OCI-LY1 (cell line): ENCODE measurements at regions not wholly inside any gene's neighbourhood (a gene's known extent, or its start where the extent isn't known, plus 50 kb on each side); places are given as distances from the start of the nearest gene placed in this dataset.

ENCODE experiments used
- CTCF ChIP-seq: fragments of 200-600 bp; sonication (generic), shearing (Covaris generic); IDR thresholded peaks from 2 replicates; pipeline ENCODE4 v1.5.1; 2017; ENCODE audit warnings: mild to moderate bottlenecking, antibody characterized with exemption, low read length, moderate library complexity, mixed read lengths
- EZH2 ChIP-seq: fragments of 200-600 bp; sonication (generic), shearing (Covaris generic); IDR thresholded peaks from 2 replicates; pipeline ENCODE4 v1.8.0; 2017; ENCODE audit warnings: borderline replicate concordance, mixed run types, mild to moderate bottlenecking, antibody characterized with exemption, low read length, moderate library complexity, mixed read lengths

- TF ChIP-seq EZH2 (no peak), CTCF (no peak)
Observed at GRCh38 chr4:117755438-117755837, 278.8 kb upstream of the NDST3 start.
